Thyroid gland (tissue), 4 donors: ENCODE measurements at regions not wholly inside any gene's neighbourhood (a gene's known extent, or its start where the extent isn't known, plus 50 kb on each side); places are given as distances from the start of the nearest gene placed in this dataset.

Experiments
- POLR2A ChIP-seq, 2 donors: fragments of 450-650 bp; IDR thresholded peaks; one replicate each; pipeline ENCODE4 v1.6.1; 2017; ENCODE audit warnings: antibody characterized with exemption in 2 of 2, mild to moderate bottlenecking in 2 of 2, moderate library complexity in 1 of 2
- TF ChIP-seq, protein P1 (sequence below), 6 experiments: fragments of 200-600 bp in 3 of 6; fragments of 450-650 bp in 3 of 6; sonication (generic) in 3 of 6; IDR thresholded peaks; one replicate each; pipeline ENCODE4 v1.5.1; 2016 to 2019; ENCODE audit warnings: antibody characterized with exemption in 6 of 6, mild to moderate bottlenecking in 2 of 6, inconsistent platforms in 1 of 6, moderate library complexity in 1 of 6

DNA sequence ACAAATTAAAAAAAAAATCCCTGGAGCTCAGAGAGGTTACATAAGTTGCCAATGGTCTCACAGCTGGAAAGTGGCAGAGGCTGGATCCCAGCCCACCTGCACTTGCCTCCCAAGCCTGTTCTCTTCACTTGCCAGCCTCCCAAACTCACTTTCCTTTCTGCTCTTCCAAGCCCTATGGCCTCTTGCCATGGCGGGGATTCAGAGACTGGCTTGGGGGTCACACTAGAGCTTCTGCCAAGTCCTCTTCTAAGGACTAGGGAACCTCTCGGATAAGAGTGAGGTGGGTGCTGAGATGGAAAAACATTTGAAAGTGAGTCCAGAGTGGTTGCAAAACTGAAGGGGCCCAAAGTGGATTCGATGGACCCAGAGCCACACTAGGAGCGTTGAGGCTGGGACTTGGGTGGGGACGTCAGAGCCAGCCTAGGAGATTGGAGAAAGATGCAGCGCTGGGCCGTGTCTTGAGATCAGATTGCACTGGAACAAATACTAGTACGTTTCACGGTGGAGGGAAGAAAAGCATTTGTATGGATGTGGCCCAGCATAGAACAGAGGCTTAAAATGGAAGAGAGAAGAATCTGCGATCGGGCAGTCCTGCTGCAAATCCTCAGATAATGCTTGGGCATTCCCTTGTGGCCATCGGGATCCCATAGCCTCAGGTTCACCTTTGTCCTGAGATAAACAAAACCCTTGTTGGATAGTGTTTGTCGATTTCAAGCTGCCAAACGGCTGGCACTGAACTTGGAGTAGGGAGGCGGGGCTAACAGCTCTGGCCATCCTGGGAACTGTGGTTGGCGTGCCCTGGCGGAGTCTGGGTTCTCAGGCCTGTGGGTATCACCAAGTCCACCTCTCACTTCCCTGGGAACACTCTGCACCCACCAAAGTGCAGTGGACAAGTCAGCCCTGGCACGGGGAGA, 84.8 kb downstream of the ING1 start:
- TF ChIP-seq, protein P1, sequence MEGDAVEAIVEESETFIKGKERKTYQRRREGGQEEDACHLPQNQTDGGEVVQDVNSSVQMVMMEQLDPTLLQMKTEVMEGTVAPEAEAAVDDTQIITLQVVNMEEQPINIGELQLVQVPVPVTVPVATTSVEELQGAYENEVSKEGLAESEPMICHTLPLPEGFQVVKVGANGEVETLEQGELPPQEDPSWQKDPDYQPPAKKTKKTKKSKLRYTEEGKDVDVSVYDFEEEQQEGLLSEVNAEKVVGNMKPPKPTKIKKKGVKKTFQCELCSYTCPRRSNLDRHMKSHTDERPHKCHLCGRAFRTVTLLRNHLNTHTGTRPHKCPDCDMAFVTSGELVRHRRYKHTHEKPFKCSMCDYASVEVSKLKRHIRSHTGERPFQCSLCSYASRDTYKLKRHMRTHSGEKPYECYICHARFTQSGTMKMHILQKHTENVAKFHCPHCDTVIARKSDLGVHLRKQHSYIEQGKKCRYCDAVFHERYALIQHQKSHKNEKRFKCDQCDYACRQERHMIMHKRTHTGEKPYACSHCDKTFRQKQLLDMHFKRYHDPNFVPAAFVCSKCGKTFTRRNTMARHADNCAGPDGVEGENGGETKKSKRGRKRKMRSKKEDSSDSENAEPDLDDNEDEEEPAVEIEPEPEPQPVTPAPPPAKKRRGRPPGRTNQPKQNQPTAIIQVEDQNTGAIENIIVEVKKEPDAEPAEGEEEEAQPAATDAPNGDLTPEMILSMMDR (IDR thresholded peaks at IDR 0.05) = no peak
- TF ChIP-seq POLR2A (IDR thresholded peaks at IDR 0.05) = no peak
